Transverse colon (tissue), 4 donors: ENCODE measurements at regions not wholly inside any gene's neighbourhood (a gene's known extent, or its start where the extent isn't known, plus 50 kb on each side); places are given as distances from the start of the nearest gene placed in this dataset.

Source experiments
- DNase-seq: peaks from one replicate; pipeline ENCODE4 v3.0.0-alpha.2; 2019
- H3K27ac ChIP-seq, 4 donors: fragments of 200-600 bp; sonication (generic); 2 replicates each; pipeline ENCODE4 v1.5.1; 2016 to 2018; ENCODE audit warnings: inconsistent platforms in 4 of 4
- H3K27me3 ChIP-seq: fragments of 200-600 bp; sonication (generic); 2 replicates; pipeline ENCODE4 v1.5.1; 2017; ENCODE audit warnings: inconsistent platforms
- H3K36me3 ChIP-seq, 4 donors: fragments of 200-600 bp; sonication (generic); 2 replicates each; pipeline ENCODE4 v1.5.1; 2017 to 2019; ENCODE audit warnings: inconsistent platforms in 4 of 4
- H3K4me1 ChIP-seq, 4 donors: fragments of 200-600 bp; sonication (generic); 2 replicates each; pipeline ENCODE4 v1.5.1; 2017 to 2020; ENCODE audit warnings: inconsistent platforms in 4 of 4
- H3K4me3 ChIP-seq, 4 donors: fragments of 200-600 bp; sonication (generic); 1 replicate in 1 of 4; 2 replicates in 3 of 4; pipeline versions ENCODE4 v1.5.1 to v1.6.1; 2017 to 2019; ENCODE audit warnings: inconsistent platforms in 4 of 4
- H3K9me3 ChIP-seq, 2 donors: fragments of 200-600 bp; sonication (generic); 2 replicates each; pipeline ENCODE4 v1.5.1; 2017 to 2019; ENCODE audit warnings: inconsistent platforms in 2 of 2
- EP300 ChIP-seq: sonication (generic); formaldehyde crosslinking; IDR thresholded peaks from one replicate; pipeline ENCODE4 v1.6.1; 2017; ENCODE audit warnings: antibody characterized with exemption, low read depth
- POLR2A ChIP-seq: fragments of 450-650 bp; IDR thresholded peaks from one replicate; pipeline ENCODE4 v1.6.1; 2016; ENCODE audit warnings: antibody characterized with exemption, mild to moderate bottlenecking, moderate library complexity
- POLR2AphosphoS5 ChIP-seq, 3 donors: sonication (generic); formaldehyde crosslinking; IDR thresholded peaks; one replicate each; pipeline ENCODE4 v1.6.1; 2016; ENCODE audit warnings: antibody characterized with exemption in 3 of 3
- WGBS, 2 donors: methylation state at CpG; one replicate each; pipeline ENCODE4 v1.1.5; 2018; ENCODE audit warnings: low coverage in 1 of 2; 5-methylcytosine and 5-hydroxymethylcytosine counted together
- in situ Hi-C, 4 donors: fragments of 200-750 bp; cut with MboI; loops; one replicate each; pipeline versions ENCODE4 v1.15.0 to v1.15.1; 2017; ENCODE audit warnings: low sequenced_read_pairs in 3 of 4, low pct_ligation_motif_present in 1 of 4, low pct_unique_long_range_greater_than_20kb in 1 of 4
- intact Hi-C: fragments of 100-400 bp; cut with DNase I; formaldehyde crosslinking; loops from one replicate; pipeline ENCODE4 v1.15.1; 2023; ENCODE audit warnings: low total_unique reads
- TF ChIP-seq, protein P1 (sequence below), 5 experiments: fragments of 200-600 bp in 3 of 5; fragments of 450-650 bp in 2 of 5; sonication (generic) in 3 of 5; IDR thresholded peaks; 1 replicate in 2 of 5; 2 replicates in 3 of 5; pipeline ENCODE4 v1.5.1; 2016 to 2017; ENCODE audit warnings: antibody characterized with exemption in 5 of 5, inconsistent platforms in 3 of 5, mild to moderate bottlenecking in 2 of 5, moderate library complexity in 1 of 5

DNA sequence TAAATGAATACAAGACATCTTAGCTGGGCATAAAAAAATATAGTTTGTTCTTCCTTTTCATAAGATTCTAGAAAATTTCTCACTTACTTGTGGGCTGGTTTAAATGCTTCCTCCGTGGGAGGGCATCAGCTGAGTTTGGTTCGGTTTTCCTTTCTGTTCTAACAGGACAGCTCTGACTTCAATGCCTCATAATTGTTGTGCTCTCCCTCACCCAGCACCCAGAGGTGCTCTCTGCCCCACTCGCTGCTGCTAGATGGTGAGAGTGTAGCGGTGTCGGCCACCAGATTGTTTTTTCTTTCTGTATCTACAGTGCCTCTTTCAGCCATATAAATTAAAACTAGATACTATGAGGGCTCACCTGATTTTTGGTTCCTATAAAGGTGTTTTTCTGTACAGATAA, 407.2 kb upstream of the CDH7 start:
- no peak overlapping the region for H3K27ac ChIP-seq
- no peaks in the 10 kb centered on the region for H3K27me3 ChIP-seq
- H3K4me3 ChIP-seq = no peak overlapping the region
- H3K36me3 ChIP-seq = no peaks in the 10 kb centered on the region
- DNase-seq = no peak
- H3K4me1 ChIP-seq = no peaks in the 10 kb centered on the region
- TF ChIP-seq POLR2A = no peak
- no peak for TF ChIP-seq POLR2AphosphoS5 (IDR thresholded peaks at IDR 0.05)
- no peak for TF ChIP-seq EP300
- TF ChIP-seq, protein P1, sequence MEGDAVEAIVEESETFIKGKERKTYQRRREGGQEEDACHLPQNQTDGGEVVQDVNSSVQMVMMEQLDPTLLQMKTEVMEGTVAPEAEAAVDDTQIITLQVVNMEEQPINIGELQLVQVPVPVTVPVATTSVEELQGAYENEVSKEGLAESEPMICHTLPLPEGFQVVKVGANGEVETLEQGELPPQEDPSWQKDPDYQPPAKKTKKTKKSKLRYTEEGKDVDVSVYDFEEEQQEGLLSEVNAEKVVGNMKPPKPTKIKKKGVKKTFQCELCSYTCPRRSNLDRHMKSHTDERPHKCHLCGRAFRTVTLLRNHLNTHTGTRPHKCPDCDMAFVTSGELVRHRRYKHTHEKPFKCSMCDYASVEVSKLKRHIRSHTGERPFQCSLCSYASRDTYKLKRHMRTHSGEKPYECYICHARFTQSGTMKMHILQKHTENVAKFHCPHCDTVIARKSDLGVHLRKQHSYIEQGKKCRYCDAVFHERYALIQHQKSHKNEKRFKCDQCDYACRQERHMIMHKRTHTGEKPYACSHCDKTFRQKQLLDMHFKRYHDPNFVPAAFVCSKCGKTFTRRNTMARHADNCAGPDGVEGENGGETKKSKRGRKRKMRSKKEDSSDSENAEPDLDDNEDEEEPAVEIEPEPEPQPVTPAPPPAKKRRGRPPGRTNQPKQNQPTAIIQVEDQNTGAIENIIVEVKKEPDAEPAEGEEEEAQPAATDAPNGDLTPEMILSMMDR (IDR thresholded peaks at IDR 0.05) = no peak
- 75 to 77% methylated on average over 2 to 5 of the region's 5 CpGs for WGBS, 2 donors
- H3K9me3 ChIP-seq = no peaks in the 10 kb centered on the region
- intact Hi-C loops (no loop called here), in situ Hi-C loops (no loop called here)

DNA sequence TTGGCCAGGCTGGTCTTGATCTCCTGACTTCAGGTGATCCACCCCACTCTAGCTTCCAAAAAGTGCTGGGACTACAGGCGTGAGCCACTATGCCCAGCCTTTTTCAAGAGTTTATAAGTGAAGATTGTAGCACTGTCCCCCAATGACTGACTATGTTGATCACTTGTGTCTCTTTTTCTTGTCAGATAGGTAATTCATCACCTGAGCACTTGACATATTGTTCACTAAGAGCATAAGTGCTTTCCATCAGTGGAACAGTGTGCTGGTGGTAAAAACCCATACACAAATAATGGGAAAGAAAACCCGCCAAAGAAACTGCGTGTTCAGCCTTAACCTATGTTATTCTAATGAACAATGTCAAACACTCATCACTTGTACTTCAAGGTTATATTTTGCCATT, 414.4 kb upstream of the CDH7 start:
- Histone ChIP-seq H3K27ac (no peak overlapping the region), H3K27me3 (no peaks in the 10 kb centered on the region), H3K9me3 (no peaks in the 10 kb centered on the region), H3K4me1 (no peaks in the 10 kb centered on the region), H3K36me3 (no peaks in the 10 kb centered on the region), H3K4me3 (no peak overlapping the region)
- in situ Hi-C loops (no loop called here), intact Hi-C loops (no loop called here)
- 80 to 81% methylated on average over 3 of the region's 3 CpGs for WGBS, 2 donors
- DNase-seq = no peak
- TF ChIP-seq POLR2A (no peak), EP300 (no peak), POLR2AphosphoS5 (IDR thresholded peaks at IDR 0.05) (no peak)
- TF ChIP-seq, protein P1 (IDR thresholded peaks at IDR 0.05) = no peak

DNA sequence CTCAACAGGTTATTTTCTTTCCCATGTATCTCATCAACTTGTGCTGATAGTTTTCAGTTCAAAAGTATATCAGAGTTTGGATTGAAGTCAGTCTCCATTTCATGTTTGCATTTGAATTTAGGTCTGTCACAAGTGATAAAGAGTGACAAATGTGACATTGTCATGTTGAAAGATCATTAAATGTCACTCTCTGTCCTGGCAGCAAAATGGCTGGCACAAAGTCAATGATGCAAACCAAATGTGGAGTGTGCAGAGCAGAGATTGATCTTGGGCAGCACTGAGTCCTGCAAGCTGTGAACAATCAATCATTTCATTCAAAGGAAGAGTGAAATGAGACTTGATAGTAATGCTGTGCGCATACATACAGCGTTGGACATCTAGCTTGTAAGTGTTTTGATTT, 421.8 kb upstream of the CDH7 start:
- Histone ChIP-seq H3K27me3 (no peaks in the 10 kb centered on the region), H3K36me3 (no peaks in the 10 kb centered on the region), H3K9me3 (no peaks in the 10 kb centered on the region), H3K27ac (no peak overlapping the region), H3K4me1 (no peaks in the 10 kb centered on the region), H3K4me3 (no peak overlapping the region)
- intact Hi-C loops = no loop called here
- TF ChIP-seq EP300 = no peak
- no peak for TF ChIP-seq POLR2AphosphoS5 (IDR thresholded peaks at IDR 0.05)
- TF ChIP-seq, protein P1 (IDR thresholded peaks at IDR 0.05) = no peak
- TF ChIP-seq POLR2A = no peak
- DNase-seq = no peak
- WGBS, 2 donors = 94 to 95% methylated on average over 2 of the region's 2 CpGs
- in situ Hi-C loops = no loop called here

DNA sequence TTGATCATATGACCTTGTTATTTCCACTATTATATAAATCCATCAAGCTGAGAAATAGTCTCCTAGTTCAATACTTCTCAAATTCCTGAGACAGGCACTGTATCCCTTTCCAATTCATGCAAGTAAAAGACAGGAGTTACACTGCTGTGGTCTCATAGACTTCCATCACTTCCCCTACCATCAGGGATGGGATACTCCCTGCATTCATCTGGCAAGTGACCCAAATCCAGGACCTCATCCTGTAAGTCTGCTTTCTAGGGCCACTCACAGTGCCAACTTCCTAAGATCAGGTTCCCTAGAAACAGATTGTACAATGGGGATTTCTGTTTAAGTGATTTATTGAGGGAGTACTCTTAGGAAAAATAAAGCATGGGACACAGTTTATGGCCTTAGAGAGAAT, 424.0 kb upstream of the CDH7 start:
- Histone ChIP-seq H3K9me3 (no peaks in the 10 kb centered on the region), H3K27me3 (no peaks in the 10 kb centered on the region), H3K36me3 (no peaks in the 10 kb centered on the region), H3K4me1 (no peaks in the 10 kb centered on the region), H3K27ac (no peak overlapping the region), H3K4me3 (no peak overlapping the region)
- intact Hi-C loops = no loop called here
- no peak for DNase-seq
- in situ Hi-C loops = no loop called here
- TF ChIP-seq POLR2AphosphoS5 (IDR thresholded peaks at IDR 0.05) (no peak), POLR2A (no peak), EP300 (no peak)
- TF ChIP-seq, protein P1 (IDR thresholded peaks at IDR 0.05) = no peak
